GM18909 (cell line): ENCODE measurements at regions not wholly inside any gene's neighbourhood (a gene's known extent, or its start where the extent isn't known, plus 50 kb on each side); places are given as distances from the start of the nearest gene placed in this dataset.
"Not testable (repeated sequence)": the region's sequence is repeated elsewhere in the genome, so short reads cannot be mapped to it uniquely, and the experiment has no call there.

ENCODE experiments used
- ATAC-seq: cut with Tn5 transposase; IDR thresholded peaks from one replicate; pipeline ENCODE4 v1.9.1; 2021; ENCODE audit warnings: mild to moderate bottlenecking; ENCODE audit not compliant: unreplicated experiment, poor library complexity

DNA sequence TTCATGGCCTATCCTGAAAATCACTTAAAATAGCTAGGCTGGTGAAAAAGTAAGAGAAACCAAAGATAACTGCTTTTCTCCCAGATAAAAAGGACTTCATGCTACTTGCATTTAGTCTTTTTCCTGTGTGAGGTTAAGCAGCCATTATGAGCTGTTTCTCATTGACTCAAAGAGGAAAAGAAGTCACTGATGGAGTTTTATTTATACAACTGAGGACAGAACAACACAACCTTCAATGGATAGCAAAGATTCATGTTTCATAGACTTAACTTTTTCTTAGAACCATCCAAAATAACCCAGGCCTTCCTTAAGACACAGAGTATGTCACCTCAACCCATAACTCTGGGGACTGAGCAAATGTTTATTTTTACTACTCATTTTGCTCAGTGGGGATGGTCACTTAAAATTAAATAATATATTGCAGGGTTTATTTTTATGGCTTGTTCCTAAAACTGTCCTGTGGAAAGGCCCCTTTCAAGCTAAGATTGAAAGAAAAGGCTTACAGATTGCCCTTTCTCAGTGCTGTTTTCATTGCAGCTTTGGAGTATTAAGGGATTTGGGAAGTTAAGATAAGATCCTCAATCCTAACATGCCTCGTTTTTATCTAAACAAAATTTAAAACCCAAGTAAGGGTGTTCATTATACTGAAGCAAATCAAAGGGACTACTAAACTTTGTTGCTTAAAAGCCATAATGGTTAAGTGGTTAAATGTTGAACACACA is 252.6 kb upstream of the MAD2L1 start:
- ATAC-seq = no peak

GRCh38 chr4:120318196-120318846 is 251.7 kb upstream of the MAD2L1 start:
- no peak for ATAC-seq

DNA sequence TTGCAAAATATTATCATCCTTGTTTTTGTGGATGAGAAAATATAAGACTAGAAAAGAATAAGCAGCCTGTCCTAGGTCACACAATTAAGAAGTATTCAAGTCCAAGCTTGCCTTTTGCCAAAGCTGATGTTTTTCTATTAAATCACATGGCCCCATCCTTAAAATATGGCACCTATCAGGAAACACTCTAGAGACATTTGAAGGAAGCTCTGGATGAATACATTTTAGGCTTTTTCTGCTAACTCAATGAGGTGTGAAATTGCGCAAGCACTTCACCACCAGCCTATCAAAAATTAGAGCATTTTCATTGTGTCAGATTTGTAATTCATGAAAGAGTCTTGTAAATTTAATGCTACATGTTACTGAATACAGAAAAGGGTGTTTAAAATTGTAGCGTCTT is 251.1 kb upstream of the MAD2L1 start:
- no peak for ATAC-seq

DNA sequence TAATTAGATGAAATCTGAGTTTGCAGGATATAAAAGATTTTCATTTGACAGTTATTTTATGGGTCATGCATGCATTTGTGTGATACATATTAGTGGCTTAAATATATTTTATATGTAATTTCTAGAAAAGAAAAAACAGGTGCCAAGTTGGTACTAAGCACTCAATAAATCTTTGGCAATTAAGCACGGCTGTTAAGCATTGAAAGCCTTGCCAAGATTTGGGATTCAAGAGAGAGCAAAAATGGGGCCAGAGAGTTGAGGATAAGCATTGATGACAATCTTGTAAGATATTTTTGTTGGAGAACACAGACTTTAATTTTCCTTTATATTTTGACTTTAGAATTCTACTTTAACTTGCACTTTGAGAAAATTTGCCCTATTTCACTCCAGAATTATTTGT is 249.8 kb upstream of the MAD2L1 start:
- no peak for ATAC-seq

DNA sequence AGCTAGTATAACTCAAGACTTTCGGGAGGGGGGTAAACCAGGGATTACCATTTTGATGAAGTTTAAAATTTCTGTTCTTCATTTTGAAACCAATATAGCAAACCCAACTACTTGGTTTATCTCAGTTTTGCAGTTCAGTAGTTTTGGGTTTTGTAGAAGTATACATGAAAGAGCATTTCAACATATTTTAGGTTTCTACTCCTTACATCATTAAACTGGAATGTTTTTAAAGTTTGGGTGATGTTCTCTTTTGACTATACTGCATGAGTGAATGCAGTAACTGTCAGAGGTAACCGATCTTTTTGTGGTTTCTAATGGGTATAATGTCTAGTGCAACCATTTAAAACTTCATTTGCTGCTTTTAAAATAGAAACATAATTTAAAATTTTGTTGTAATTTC is 248.3 kb upstream of the MAD2L1 start:
- ATAC-seq = no peak

DNA sequence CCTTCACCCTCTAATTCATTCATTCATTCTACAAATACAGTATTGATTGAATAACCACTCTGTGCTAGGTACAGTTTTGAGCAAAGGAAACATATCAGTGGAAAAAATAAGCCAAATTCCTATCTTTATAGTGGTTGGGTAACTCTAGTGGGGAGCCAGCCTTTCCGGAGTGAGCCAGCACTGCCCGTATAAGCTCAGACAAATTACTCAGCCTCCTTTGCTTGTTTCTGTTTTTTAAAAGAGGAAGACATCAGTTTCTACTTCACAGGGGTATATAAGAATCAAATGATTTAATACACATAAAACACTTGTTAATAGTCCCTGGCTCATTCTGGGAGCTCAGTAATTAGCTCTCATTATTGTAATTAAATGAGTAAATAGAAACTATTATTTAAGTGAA is 238.2 kb upstream of the MAD2L1 start:
- no peak for ATAC-seq

DNA sequence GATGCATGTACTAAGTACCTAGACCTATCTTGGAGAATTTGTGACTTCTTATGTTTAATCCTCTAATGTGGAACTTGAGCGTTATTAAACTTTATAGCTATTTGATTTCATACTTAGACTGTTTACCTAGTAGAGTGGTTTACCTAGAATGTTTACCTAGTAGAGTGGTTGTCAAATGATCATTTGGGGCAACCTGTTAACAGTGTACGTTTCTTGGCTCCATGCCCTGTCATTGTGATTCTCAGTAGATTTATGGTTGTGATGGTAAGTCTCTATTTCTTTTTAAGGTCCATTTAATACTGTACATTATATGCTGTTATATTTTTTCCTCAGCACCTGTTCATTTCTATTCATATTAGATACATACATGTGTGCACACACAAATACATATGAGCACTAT is 233.0 kb upstream of the MAD2L1 start:
- no peak for ATAC-seq

- ATAC-seq = no peak
Measured at GRCh38 chr4:120293341-120293740, 226.7 kb upstream of the MAD2L1 start.

DNA sequence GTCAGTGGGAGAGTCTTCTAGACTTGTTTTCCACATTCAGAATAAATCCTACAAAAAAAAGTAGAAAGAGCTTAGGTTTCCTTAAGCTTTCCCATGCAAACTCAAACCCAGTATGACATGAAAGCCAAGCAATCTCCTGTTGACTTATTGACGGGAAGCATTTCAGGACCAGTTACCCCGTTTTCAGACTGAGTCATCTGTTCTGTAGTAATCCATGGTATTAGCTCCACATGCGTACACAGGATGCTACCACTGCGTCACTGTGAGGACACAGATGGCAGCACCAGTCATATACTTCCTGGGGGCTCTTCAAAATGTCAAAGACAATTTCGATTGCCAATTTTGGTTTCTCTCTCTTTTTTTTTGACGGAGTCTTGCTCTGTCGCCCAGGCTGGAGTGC is 224.9 kb upstream of the MAD2L1 start:
- no peak for ATAC-seq

DNA sequence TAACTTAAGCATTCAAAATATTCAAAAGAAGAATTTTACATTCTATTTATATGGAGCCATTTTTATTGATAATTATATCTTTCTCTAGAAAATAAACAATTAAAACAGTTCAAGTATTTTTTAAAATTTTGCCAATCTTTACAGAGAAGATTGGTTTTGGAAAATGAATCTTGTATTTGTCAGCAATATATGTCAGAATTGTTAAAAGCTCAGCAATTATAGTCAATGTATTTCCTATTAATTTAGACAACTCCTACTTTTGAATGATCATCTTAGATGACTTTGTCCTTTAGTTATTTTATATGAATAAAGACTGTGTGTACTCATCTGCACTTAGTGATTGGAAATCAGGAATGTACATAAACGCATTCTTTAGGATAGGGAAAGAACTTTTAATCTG is 223.9 kb upstream of the MAD2L1 start:
- no peak for ATAC-seq

DNA sequence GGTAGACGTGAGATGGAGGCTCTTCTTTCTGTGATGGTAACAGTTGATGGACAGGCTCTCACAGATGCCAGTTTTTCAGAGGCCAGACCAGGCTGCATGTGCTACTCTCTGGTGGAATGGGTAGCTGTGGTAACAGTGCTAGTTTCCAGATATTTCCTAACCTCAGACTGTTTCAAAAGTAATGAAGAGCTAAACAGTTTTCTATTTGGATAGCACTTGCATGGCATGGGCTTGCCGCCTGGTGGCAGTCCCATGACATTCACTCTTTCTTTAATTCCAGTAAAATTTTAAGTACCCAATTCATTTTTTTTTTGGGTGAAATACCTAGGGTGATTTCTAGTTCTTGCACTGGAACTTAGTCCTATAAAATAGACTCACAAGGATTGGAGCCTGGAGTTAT is 220.2 kb upstream of the MAD2L1 start:
- no peak for ATAC-seq

DNA sequence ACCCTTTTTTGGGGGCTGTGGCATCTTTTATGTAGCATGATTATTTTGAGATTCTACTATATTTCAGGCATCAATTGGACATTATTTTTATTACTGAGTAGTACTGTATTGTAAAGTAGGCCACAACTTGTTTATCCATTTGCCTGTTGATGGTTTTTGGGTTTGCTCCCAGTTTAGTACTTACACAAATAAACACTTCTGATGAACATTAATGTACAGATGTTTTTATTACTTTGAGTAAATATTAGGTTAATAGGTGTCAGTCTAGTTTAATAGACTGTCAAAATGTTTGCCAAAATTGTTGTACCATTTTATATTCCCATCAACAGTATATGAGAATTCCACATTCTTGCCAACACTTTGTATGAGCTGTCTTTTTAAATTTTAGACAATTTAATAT is 214.9 kb upstream of the MAD2L1 start:
- ATAC-seq = no peak

- ATAC-seq = no peak
Measured at GRCh38 chr4:120277391-120277790, 210.7 kb upstream of the MAD2L1 start.

- no peak for ATAC-seq
Measured at GRCh38 chr4:120266602-120267001, 200.0 kb upstream of the MAD2L1 start.

DNA sequence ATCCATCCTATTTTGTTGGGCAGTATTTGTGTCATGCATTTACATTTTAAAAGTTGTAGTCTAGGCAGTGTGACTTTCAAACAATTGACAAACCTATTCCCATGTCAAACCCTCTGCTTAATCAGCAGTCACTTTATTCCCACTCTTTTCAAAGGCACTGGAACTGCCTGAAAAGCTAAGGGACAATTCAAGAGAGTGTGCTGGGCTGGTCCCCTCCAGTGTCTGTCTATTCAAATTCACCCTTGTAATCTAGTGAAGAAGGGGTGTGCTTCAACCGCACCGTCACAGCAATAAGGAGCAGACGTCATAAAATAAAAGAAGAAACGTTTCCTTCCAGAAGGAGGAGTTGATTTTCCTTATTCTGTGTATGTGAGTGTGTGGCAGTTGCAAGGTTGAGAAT is 197.0 kb upstream of the MAD2L1 start:
- ATAC-seq = no peak

DNA sequence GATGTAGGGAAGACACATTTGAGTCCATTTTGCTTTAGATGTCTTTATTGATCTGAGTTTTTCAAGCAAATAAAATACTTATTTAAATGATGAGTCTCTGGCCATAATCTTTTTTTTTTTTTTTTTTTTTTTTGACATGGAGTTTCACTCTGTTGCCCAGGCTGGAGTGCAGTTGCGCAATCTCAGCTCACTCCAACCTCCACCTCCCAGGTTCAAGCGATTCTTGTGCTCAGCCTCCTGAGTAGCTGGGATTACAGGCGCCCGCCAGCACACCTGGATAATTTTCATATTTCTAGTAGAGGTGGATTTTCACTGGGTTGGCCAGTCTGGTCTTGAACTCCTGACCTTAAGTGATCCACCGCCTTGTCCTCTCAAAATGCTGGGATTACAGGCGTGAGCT is 194.5 kb upstream of the MAD2L1 start:
- ATAC-seq = no peak

DNA sequence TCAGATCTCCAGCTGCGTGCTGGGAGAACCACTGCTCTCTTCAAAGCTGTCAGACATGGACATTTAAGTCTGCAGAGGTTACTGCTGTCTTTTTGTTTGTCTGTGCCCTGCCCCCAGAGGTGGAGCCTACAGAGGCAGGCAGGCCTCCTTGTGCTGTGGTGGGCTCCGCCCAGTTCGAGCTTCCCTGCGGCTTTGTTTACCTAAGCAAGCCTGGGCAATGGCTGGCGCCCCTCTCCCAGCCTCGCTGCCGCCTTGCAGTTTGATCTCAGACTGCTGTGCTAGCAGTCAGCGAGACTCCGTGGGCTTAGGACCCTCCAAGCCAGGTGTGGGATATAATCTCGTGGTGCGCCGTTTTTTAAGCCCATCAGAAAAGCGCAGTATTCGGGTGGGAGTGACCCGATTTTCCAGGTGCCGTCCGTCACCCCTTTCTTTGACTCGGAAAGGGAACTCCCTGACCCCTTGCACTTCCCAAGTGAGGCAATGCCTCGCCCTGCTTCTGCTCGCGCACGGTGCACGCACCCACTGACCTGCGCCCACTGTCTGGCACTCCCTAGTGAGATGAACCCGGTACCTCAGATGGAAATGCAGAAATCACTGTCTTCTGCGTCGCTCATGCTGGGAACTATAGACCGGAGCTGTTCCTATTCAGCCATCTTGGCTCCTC is 189.6 kb upstream of the MAD2L1 start:
- ATAC-seq = not testable (repeated sequence)

- ATAC-seq = no peak
Measured at GRCh38 chr4:120238277-120238973, 171.8 kb upstream of the MAD2L1 start.

DNA sequence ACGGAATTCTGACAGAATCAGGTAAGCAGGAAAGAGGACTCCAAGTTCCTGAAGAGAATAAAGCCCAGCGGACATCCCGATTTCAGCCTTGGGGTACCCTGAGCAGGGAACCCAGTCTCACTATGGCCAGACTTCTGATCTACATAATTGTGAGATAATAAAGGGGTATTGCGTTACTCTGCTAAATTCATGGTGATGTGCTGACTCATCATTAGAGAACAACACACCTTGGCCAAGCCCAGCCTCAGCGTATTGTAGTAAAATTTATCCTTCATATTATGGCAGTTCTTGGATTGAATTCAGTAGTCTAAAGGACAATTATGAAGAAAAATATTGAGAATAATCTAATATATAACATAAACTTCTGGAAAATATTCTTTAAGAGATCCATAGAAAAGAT is 170.2 kb upstream of the MAD2L1 start:
- ATAC-seq = no peak

- no peak for ATAC-seq
Measured at GRCh38 chr4:120232050-120232449, 165.4 kb upstream of the MAD2L1 start.

GRCh38 chr4:120228086-120228485 is 161.4 kb upstream of the MAD2L1 start:
- ATAC-seq = no peak
